Neural progenitor cell (in vitro differentiated cells): ENCODE measurements at regions not wholly inside any gene's neighbourhood (a gene's known extent, or its start where the extent isn't known, plus 50 kb on each side); places are given as distances from the start of the nearest gene placed in this dataset.

Source experiments
- DNase-seq: peaks from one replicate; pipeline ENCODE4 v3.0.0-alpha.2; 2016; ENCODE audit warnings: low spot score
- H2AFZ ChIP-seq: fragments of 200-600 bp; sonication (generic); replicated peaks from 2 replicates; pipeline ENCODE4 v1.6.1; 2016; ENCODE audit warnings: antibody characterized with exemption
- H3F3A ChIP-seq: fragments of 200-600 bp; sonication (generic); 2 replicates; pipeline ENCODE4 v1.6.1; 2016; ENCODE audit warnings: antibody characterized with exemption, low read depth
- H3K27ac ChIP-seq: fragments of 200-600 bp; sonication (generic); 2 replicates; pipeline ENCODE4 v1.5.1; 2016; ENCODE audit warnings: mild to moderate bottlenecking
- H3K27me3 ChIP-seq: fragments of 200-600 bp; sonication (generic); 2 replicates; pipeline ENCODE4 v1.6.1; 2016; ENCODE audit warnings: mild to moderate bottlenecking, moderate library complexity
- H3K36me3 ChIP-seq: fragments of 200-600 bp; sonication (generic); 2 replicates; pipeline ENCODE4 v1.5.1; 2016
- H3K4me1 ChIP-seq: fragments of 200-600 bp; sonication (generic); 2 replicates; pipeline ENCODE4 v1.6.1; 2016; ENCODE audit warnings: mixed run types
- H3K4me2 ChIP-seq: fragments of 200-600 bp; sonication (generic); 2 replicates; pipeline ENCODE4 v1.6.1; 2016
- H3K4me3 ChIP-seq: fragments of 200-600 bp; sonication (generic); 2 replicates; pipeline ENCODE4 v1.5.1; 2016
- H3K79me2 ChIP-seq: fragments of 200-600 bp; sonication (generic); 2 replicates; pipeline ENCODE4 v1.6.1; 2016; ENCODE audit warnings: low read depth
- H3K9ac ChIP-seq: fragments of 200-600 bp; sonication (generic); 2 replicates; pipeline ENCODE4 v1.6.1; 2016
- H3K9me3 ChIP-seq: fragments of 200-600 bp; sonication (generic); 2 replicates; pipeline ENCODE4 v1.5.1; 2016; ENCODE audit warnings: low read depth
- H4K20me1 ChIP-seq: fragments of 200-600 bp; sonication (generic); 2 replicates; pipeline ENCODE4 v1.6.1; 2016; ENCODE audit warnings: low read depth
- H3K27ac Mint-ChIP-seq: 3 replicates; pipeline ENCODE4 v1.8.0; 2021; ENCODE audit warnings: mixed read lengths
- H3K27me3 Mint-ChIP-seq: 2 replicates; pipeline ENCODE4 v1.8.0; 2022; ENCODE audit warnings: low read depth, mild to moderate bottlenecking, inconsistent platforms, moderate library complexity, mixed read lengths; ENCODE audit not compliant: insufficient read depth
- H3K36me3 Mint-ChIP-seq: 3 replicates; pipeline ENCODE4 v1.8.0; 2021; ENCODE audit warnings: mixed read lengths
- H3K4me1 Mint-ChIP-seq: 3 replicates; pipeline ENCODE4 v1.8.0; 2021; ENCODE audit warnings: mixed read lengths
- H3K4me3 Mint-ChIP-seq: 3 replicates; pipeline ENCODE4 v1.8.0; 2021; ENCODE audit warnings: mild to moderate bottlenecking, moderate library complexity, mixed read lengths
- H3K9me3 Mint-ChIP-seq: 3 replicates; pipeline ENCODE4 v1.8.0; 2020; ENCODE audit warnings: mixed read lengths
- EZH2 ChIP-seq: fragments of 200-600 bp; sonication (generic); IDR thresholded peaks from 2 replicates; pipeline ENCODE4 v1.6.1; 2017; ENCODE audit warnings: antibody characterized with exemption, mild to moderate bottlenecking, moderate library complexity
- EZH2phosphoT487 ChIP-seq: fragments of 200-600 bp; sonication (generic); IDR thresholded peaks from 2 replicates; pipeline ENCODE4 v1.6.1; 2017; ENCODE audit warnings: antibody characterized with exemption
- TF ChIP-seq, protein P1 (sequence below): fragments of 200-600 bp; sonication (generic); IDR thresholded peaks from 2 replicates; pipeline ENCODE4 v1.5.1; 2017; ENCODE audit warnings: antibody characterized with exemption, mild to moderate bottlenecking

DNA sequence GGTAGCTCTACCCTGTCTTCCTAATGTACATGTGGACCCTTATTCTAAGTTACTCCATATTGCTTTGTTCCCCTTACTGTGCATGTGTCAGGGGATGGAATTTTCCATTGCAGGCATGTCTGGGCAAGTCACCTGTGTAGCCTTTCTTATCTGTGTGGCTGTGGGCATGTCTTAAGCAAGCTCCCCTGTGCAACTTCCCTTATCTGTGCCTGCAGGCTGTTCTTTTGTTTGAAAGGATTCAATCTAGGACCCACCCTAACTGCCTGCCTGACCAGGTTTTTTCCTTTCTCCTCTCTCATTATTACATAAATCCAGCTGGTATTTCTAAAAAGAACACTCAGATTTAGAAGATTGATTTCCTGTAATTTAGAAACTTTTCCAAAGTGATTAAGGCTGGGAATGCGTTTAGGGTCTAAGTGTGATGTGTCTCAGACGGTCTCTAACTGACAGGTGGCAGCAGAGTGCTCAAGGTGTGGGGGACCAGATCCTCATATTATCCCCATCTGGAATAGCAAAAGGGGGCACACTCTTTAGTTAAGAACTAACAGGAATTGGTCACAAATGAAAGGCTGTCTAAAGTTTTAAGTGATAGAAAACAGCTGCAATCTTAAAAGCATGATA, 198.9 kb upstream of the PPP1R2C start:
- no peak for DNase-seq
- Histone ChIP-seq H3K4me3 (no peak overlapping the region), H3K4me2 (no peak overlapping the region), H4K20me1 (no peaks in the 10 kb centered on the region), H3K79me2 (no peaks in the 10 kb centered on the region), H3K27ac (no peak overlapping the region), H3K36me3 (peaks cover 3% of the 10 kb centered on the region), H2AFZ (no peak overlapping the region), H3K27me3 (no peaks in the 10 kb centered on the region), H3K4me1 (no peaks in the 10 kb centered on the region), H3F3A (no peaks in the 10 kb centered on the region), H3K9me3 (peaks cover 6% of the 10 kb centered on the region), H3K9ac (no peak overlapping the region)
- no peaks in the 10 kb centered on the region for H3K36me3 Mint-ChIP-seq
- H3K4me3 Mint-ChIP-seq: no peak overlapping the region
- H3K4me1 Mint-ChIP-seq: no peaks in the 10 kb centered on the region
- H3K9me3 Mint-ChIP-seq: peaks cover 14% of the 10 kb centered on the region
- no peak for TF ChIP-seq EZH2
- TF ChIP-seq, protein P1, sequence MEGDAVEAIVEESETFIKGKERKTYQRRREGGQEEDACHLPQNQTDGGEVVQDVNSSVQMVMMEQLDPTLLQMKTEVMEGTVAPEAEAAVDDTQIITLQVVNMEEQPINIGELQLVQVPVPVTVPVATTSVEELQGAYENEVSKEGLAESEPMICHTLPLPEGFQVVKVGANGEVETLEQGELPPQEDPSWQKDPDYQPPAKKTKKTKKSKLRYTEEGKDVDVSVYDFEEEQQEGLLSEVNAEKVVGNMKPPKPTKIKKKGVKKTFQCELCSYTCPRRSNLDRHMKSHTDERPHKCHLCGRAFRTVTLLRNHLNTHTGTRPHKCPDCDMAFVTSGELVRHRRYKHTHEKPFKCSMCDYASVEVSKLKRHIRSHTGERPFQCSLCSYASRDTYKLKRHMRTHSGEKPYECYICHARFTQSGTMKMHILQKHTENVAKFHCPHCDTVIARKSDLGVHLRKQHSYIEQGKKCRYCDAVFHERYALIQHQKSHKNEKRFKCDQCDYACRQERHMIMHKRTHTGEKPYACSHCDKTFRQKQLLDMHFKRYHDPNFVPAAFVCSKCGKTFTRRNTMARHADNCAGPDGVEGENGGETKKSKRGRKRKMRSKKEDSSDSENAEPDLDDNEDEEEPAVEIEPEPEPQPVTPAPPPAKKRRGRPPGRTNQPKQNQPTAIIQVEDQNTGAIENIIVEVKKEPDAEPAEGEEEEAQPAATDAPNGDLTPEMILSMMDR: no peak
- no peak for TF ChIP-seq EZH2phosphoT487
- no peak overlapping the region for H3K27ac Mint-ChIP-seq
- H3K27me3 Mint-ChIP-seq: peaks cover 3% of the 10 kb centered on the region

DNA sequence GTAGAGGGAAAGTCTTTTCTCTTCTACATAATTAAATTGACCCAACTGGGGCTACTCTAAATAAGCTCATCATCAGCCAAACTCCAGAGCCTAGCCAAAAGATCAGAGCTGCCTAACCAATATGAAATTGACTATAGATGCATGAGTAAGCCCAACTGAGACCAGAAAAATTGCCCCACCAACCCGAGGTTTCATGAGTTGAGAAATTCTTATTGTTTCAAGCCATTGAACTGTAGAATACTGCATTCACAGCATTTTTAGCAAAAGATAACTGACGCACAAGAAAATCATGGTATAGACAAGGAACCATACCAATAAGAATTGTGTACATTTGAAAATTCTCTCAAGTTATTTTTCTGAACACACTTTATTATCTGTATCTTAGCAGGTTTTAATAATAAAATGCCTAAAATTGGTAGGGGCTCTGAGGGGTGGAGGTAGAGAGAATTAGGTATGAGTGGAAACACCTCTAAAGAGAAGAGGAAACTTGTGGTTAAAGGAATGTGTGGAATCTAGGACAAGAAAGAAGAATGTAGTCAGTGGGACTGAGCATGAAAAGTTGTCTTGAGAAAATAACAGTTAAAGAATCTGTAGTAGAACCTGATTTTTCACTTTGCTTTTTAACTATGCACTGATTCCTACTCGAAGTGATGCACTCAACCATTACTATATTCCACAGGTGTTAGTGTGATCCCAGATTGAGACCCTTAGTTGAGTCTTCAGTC, 200.9 kb upstream of the PPP1R2C start:
- Histone ChIP-seq H3K36me3 (no peaks in the 10 kb centered on the region), H3K4me3 (no peak overlapping the region), H3K4me1 (no peaks in the 10 kb centered on the region), H4K20me1 (no peaks in the 10 kb centered on the region), H3F3A (no peaks in the 10 kb centered on the region), H3K27ac (no peak overlapping the region), H3K9me3 (no peaks in the 10 kb centered on the region), H3K4me2 (no peak overlapping the region), H3K27me3 (no peaks in the 10 kb centered on the region), H3K79me2 (no peaks in the 10 kb centered on the region), H2AFZ (no peak overlapping the region), H3K9ac (no peak overlapping the region)
- Mint-ChIP-seq H3K36me3 (no peaks in the 10 kb centered on the region), H3K9me3 (peaks cover 14% of the 10 kb centered on the region), H3K4me3 (no peak overlapping the region), H3K27me3 (peaks cover 3% of the 10 kb centered on the region), H3K4me1 (no peaks in the 10 kb centered on the region), H3K27ac (no peak overlapping the region)
- TF ChIP-seq EZH2: no peak
- TF ChIP-seq, protein P1: no peak
- no peak for TF ChIP-seq EZH2phosphoT487
- DNase-seq: no peak

DNA sequence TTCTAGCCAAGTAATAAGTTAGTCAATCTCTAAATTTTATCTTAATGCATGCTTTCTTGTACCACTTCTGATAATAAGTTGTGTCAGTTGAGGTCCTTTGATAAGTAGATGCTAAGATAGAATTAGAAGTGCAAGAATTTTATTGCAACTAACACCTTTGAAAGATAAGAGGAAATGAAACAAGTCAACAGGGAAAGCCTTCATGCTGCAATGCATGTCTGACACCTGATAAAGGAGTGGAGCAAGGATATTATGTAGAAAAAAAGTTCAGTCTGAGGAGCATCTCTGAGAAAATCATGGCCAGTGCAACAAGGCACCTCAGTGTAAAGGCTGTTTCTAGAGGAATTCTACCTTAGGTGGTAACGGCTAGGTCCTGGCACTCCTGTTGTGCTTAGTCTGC, 210.7 kb upstream of the PPP1R2C start:
- no peaks in the 10 kb centered on the region for H3K9me3 ChIP-seq
- H3K27me3 Mint-ChIP-seq: peaks cover 2% of the 10 kb centered on the region
- no peak overlapping the region for H2AFZ ChIP-seq
- no peaks in the 10 kb centered on the region for H3K4me1 Mint-ChIP-seq
- H3K4me3 Mint-ChIP-seq: no peak overlapping the region
- H3K27ac Mint-ChIP-seq: no peak overlapping the region
- H3K36me3 ChIP-seq: no peaks in the 10 kb centered on the region
- no peaks in the 10 kb centered on the region for H3K36me3 Mint-ChIP-seq
- TF ChIP-seq, protein P1: no peak
- TF ChIP-seq EZH2phosphoT487: no peak
- TF ChIP-seq EZH2: no peak
- no peak overlapping the region for H3K4me3 ChIP-seq
- no peak overlapping the region for H3K4me2 ChIP-seq
- H3K79me2 ChIP-seq: no peaks in the 10 kb centered on the region
- H3K9me3 Mint-ChIP-seq: no peaks in the 10 kb centered on the region
- H3F3A ChIP-seq: no peaks in the 10 kb centered on the region
- peaks cover 7% of the 10 kb centered on the region for H3K4me1 ChIP-seq
- no peaks in the 10 kb centered on the region for H4K20me1 ChIP-seq
- H3K27me3 ChIP-seq: no peaks in the 10 kb centered on the region
- no peak overlapping the region for H3K9ac ChIP-seq
- H3K27ac ChIP-seq: no peak overlapping the region
- no peak for DNase-seq
